Activated CD8-positive, alpha-beta T cell treated with anti-CD3 and anti-CD28 coated beads, Interleukin-2, amount 10 ng/mL, durations not matched to agents 7 days and 5 days (primary cell): ENCODE measurements at regions not wholly inside any gene's neighbourhood (a gene's known extent, or its start where the extent isn't known, plus 50 kb on each side); places are given as distances from the start of the nearest gene placed in this dataset.

Source experiments
- ATAC-seq: fragments of 150-1000 bp; cut with Tn5 transposase; one replicate; pipeline ENCODE4 v1.10.0; 2021; ENCODE audit warnings: moderate library complexity
- CTCF ChIA-PET: fragments of 350-600 bp; sonication (Branson Sonifier 250); formaldehyde crosslinking; loops from one replicate; lab custom pipeline; 2021; ENCODE audit warnings: antibody characterized with exemption; lab: Charles Lee
- POLR2A ChIA-PET: fragments of 350-600 bp; sonication (Branson Sonifier 250); formaldehyde crosslinking; loops from one replicate; lab custom pipeline; 2021; ENCODE audit warnings: antibody characterized with exemption; lab: Charles Lee
- DNase-seq: peaks from one replicate; pipeline ENCODE4 v3.0.0-alpha.2; 2020
- H3K27ac Mint-ChIP-seq: one replicate; pipeline ENCODE4 v1.8.0; 2021; ENCODE audit warnings: mild to moderate bottlenecking, mixed read lengths
- H3K27me3 Mint-ChIP-seq: one replicate; pipeline ENCODE4 v1.8.0; 2021; ENCODE audit warnings: low read depth, mixed read lengths
- H3K36me3 Mint-ChIP-seq: one replicate; pipeline ENCODE4 v1.8.0; 2021; ENCODE audit warnings: low read depth, mixed read lengths
- H3K4me1 Mint-ChIP-seq: one replicate; pipeline ENCODE4 v1.8.0; 2021; ENCODE audit warnings: low read depth, mixed read lengths
- H3K4me3 Mint-ChIP-seq: one replicate; pipeline ENCODE4 v1.8.0; 2021; ENCODE audit warnings: mild to moderate bottlenecking, mixed read lengths
- H3K9me3 Mint-ChIP-seq: one replicate; pipeline ENCODE4 v1.8.0; 2022; ENCODE audit warnings: mixed read lengths; ENCODE audit not compliant: insufficient read depth

DNA sequence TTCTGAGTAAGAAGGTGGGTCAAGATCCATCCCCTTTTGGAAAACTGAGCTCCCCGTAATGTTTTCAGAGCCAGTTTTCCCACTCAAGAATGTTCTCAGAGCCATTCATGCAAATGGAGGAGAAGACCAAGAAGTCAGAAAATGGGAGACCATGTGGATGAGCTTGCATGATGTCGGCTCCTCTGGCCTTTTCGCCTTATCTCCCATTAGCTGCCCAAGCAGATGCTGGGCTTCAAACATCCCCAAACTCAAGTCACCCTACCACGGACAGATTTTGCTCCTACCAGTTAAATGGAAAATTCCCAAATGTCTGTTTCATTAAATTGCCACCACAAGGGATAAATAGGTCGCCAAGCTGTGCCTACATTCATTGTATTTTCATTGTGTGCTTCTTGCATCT lies 161.4 kb downstream of the ICE1 start:
- Mint-ChIP-seq H3K4me1 (no peaks in the 10 kb centered on the region), H3K27ac (no peak overlapping the region), H3K9me3 (no peaks in the 10 kb centered on the region), H3K4me3 (no peak overlapping the region), H3K36me3 (no peaks in the 10 kb centered on the region), H3K27me3 (no peaks in the 10 kb centered on the region)
- ChIA-PET CTCF (interaction anchor here (1.2 kb wide), 1 partner anchor 24 kb away, joined by 3 read pairs; no protein-coding TSS in a partner anchor), POLR2A (no interaction called here)
- ATAC-seq (no peak), DNase-seq (no peak)

DNA sequence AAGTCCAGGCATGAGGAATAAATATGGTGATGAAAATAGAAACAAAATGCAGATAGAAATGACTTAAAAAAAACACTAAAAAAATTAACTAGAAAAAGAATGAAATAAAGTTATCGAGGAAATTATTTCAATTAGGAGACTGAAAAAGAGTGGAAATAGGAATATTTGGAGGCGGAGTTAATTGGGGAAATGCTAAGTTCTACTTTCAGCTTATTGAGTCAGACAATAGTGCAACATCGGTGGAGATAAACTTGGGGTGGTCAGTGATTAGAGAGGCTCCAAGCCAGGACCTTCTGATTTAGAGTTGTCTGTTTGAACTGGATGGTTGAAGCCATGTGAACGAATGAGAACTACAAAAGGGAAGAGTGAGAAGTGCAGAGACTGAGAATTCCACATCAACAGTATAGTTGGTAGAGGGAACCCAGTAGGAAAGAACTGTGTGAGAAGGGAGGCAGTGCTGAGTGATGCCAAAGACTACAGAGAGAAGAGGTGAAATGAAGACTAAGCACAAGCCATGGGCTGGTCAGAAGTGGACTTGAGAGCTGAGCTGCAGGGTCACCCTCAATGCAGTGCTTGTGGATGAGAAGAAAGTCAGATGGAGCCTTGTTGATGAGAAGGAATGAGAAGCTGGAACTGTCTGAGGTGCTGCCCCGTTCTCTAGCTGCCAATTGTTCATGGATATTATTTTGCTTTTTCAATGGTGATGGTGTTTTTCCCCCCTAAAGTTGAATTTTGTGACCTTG lies 160.7 kb downstream of the ICE1 start:
- ATAC-seq = no peak
- Mint-ChIP-seq H3K4me3 (no peak overlapping the region), H3K36me3 (no peaks in the 10 kb centered on the region), H3K27me3 (no peaks in the 10 kb centered on the region), H3K27ac (no peak overlapping the region), H3K9me3 (no peaks in the 10 kb centered on the region), H3K4me1 (no peaks in the 10 kb centered on the region)
- ChIA-PET POLR2A (no interaction called here), CTCF (no interaction called here)
- no peak for DNase-seq

DNA sequence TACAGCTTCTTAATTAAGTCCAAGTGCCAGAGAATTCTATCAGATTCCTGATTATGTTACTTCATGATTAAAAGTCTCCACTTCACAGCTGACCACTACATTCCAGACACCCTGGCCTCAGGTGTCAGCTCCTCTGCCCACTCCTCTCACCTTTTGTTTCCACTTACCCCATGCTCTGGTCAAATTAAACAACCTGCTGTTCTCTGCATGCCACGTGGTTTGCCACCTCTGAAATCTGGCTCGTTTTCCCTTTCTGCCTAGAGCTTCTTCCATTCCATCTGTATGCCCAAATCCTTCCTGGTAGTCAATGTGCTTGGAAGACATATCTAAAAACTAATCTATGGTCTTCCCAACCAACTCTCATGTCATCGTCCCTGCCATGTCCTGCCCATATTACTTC lies 158.6 kb downstream of the ICE1 start:
- H3K4me3 Mint-ChIP-seq = no peak overlapping the region

GRCh38 chr5:5576744-5577143 lies 154.3 kb downstream of the ICE1 start:
- POLR2A ChIA-PET = no interaction called here
- Mint-ChIP-seq H3K9me3 (no peaks in the 10 kb centered on the region), H3K4me3 (no peak overlapping the region), H3K27me3 (no peaks in the 10 kb centered on the region), H3K27ac (no peak overlapping the region), H3K36me3 (no peaks in the 10 kb centered on the region), H3K4me1 (no peaks in the 10 kb centered on the region)
- DNase-seq = no peak
- CTCF ChIA-PET = no interaction called here
- ATAC-seq = no peak

More for the DNA sequence above, 158.6 kb downstream of the ICE1 start:
- Mint-ChIP-seq H3K27ac (no peak overlapping the region), H3K4me1 (no peaks in the 10 kb centered on the region), H3K27me3 (no peaks in the 10 kb centered on the region), H3K36me3 (no peaks in the 10 kb centered on the region), H3K9me3 (no peaks in the 10 kb centered on the region)
- ChIA-PET CTCF (no interaction called here), POLR2A (no interaction called here)
- ATAC-seq = no peak
- no peak for DNase-seq

GRCh38 chr5:5575461-5575860 lies 153.0 kb downstream of the ICE1 start:
- no peaks in the 10 kb centered on the region for H3K36me3 Mint-ChIP-seq
- H3K27me3 Mint-ChIP-seq = no peaks in the 10 kb centered on the region
- no peaks in the 10 kb centered on the region for H3K9me3 Mint-ChIP-seq
- POLR2A ChIA-PET = no interaction called here
- no peak overlapping the region for H3K4me3 Mint-ChIP-seq
- H3K27ac Mint-ChIP-seq = no peak overlapping the region
- H3K4me1 Mint-ChIP-seq = no peaks in the 10 kb centered on the region
- ATAC-seq (no peak), DNase-seq (no peak)
- CTCF ChIA-PET = no interaction called here

- Mint-ChIP-seq H3K27ac (no peak overlapping the region), H3K27me3 (no peaks in the 10 kb centered on the region), H3K36me3 (no peaks in the 10 kb centered on the region), H3K4me3 (no peak overlapping the region), H3K9me3 (no peaks in the 10 kb centered on the region), H3K4me1 (no peaks in the 10 kb centered on the region)
- ChIA-PET CTCF (no interaction called here), POLR2A (no interaction called here)
- DNase-seq (no peak), ATAC-seq (no peak)
Observed at GRCh38 chr5:5573798-5574380, 151.4 kb downstream of the ICE1 start.

DNA sequence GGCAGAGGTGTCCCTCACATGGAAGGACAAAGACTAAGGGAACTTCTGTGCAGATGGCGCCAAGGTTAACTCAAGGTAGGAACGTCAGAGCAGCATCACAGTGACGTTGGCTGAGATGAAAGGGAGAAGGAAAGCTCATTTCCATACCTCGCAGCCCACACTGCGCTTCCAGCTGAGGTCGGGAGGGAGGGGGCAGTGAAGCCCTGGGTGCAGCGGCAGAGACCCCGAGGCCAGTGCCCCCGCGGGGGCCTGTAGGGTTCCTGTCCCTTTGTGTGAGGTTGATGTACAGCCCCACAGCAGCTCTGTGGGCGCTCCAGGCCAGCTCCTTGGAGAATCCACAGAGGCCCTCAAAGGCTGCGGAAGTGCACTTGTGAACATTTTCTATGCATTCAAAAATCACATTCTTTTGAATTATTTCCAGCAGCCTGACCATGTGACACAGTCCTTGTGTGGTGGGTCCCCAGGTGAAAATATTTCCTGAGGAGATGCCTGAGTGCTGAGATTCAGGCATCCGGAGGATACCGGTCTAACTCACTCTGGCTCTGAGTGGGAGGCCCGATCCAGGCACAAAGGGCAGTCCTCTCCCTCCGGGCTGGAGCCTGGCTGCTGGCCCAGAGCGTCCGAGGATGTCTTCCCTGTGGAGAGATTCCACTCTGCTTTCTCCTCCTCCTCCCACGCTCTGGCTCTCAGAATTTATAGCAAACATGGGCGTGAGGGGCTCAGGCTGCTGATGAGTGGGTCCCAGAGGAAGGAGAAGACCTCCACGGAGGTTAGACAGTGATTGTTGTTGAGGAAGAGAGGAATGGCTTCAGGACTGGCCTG lies 150.7 kb downstream of the ICE1 start:
- no peaks in the 10 kb centered on the region for H3K27me3 Mint-ChIP-seq
- CTCF ChIA-PET = no interaction called here
- no peaks in the 10 kb centered on the region for H3K4me1 Mint-ChIP-seq
- no peaks in the 10 kb centered on the region for H3K36me3 Mint-ChIP-seq
- POLR2A ChIA-PET = no interaction called here
- H3K9me3 Mint-ChIP-seq = no peaks in the 10 kb centered on the region
- H3K4me3 Mint-ChIP-seq = no peak overlapping the region
- no peak overlapping the region for H3K27ac Mint-ChIP-seq
- no peak for ATAC-seq
- DNase-seq = no peak

DNA sequence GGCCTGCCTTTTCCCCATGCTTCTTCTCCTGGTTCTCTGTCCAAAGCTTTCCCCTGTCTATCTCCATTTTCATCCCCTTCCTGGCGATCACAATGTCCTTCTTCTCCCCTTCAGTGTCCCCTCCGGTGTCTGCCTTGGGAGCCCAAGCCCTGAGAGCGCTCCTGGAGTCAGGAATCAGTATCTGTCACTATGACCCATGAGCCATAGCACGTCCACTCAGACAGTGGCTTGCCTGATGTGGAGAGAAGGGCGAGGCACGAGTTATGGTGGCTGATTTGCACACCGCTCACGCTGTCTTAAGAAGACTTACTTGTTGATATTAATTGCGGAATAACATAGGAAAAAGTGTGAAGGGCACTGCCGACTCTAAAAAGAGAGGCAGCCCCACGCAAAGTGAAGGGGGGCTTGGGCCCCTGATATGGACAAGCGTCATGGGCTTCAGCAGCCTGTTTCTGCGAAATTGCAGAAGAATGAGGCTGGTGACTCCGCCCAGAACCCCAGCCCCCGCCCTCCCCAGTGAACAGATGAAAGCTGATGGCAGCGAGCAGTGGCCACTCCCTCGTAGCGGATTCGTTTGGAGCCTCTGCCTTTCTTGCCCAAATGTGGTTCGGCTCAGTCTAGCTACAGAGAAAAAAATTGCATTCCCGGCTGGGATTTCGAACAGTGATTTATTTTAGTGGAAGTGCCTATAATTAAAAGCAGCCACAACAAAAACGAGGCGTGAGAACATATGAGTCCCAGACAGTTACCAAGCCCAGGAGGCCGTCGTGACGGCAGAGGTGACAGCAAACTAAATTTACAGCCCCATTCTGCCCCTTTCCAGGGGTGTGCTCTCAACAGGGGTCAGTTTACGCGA lies 149.8 kb downstream of the ICE1 start:
- Mint-ChIP-seq H3K9me3 (no peaks in the 10 kb centered on the region), H3K4me1 (no peaks in the 10 kb centered on the region), H3K27me3 (no peaks in the 10 kb centered on the region), H3K4me3 (no peak overlapping the region), H3K27ac (no peak overlapping the region), H3K36me3 (no peaks in the 10 kb centered on the region)
- POLR2A ChIA-PET = no interaction called here
- no peak for ATAC-seq
- DNase-seq = no peak
- CTCF ChIA-PET = no interaction called here

DNA sequence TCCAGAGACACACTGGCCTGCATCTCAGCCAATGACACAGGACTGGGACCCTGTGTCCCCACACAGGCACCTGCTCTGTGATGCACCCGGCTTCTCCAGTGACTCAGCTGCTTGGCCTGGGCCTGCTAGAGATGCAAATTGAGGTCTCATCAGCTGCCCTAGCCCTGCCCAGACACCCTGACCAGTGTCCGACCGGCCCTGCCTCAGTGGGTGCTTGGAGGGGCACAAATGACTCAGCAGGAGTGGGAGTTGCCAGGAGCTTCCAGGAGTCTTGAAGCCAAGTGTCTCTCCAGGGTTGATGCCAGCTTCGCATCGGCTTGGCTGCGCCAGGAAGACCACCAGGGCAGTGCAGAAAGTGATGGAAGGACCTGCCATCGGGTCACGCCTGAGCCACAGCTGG lies 148.2 kb downstream of the ICE1 start:
- no peaks in the 10 kb centered on the region for H3K27me3 Mint-ChIP-seq
- ChIA-PET CTCF (no interaction called here), POLR2A (no interaction called here)
- H3K36me3 Mint-ChIP-seq = no peaks in the 10 kb centered on the region
- H3K27ac Mint-ChIP-seq = no peak overlapping the region
- no peak overlapping the region for H3K4me3 Mint-ChIP-seq
- no peaks in the 10 kb centered on the region for H3K9me3 Mint-ChIP-seq
- DNase-seq = no peak
- no peaks in the 10 kb centered on the region for H3K4me1 Mint-ChIP-seq
- ATAC-seq = no peak

GRCh38 chr5:5564898-5565297 lies 142.4 kb downstream of the ICE1 start:
- ChIA-PET CTCF (no interaction called here), POLR2A (no interaction called here)
- H3K9me3 Mint-ChIP-seq = no peaks in the 10 kb centered on the region
- peaks cover 5% of the 10 kb centered on the region for H3K27me3 Mint-ChIP-seq
- no peaks in the 10 kb centered on the region for H3K4me1 Mint-ChIP-seq
- ATAC-seq (no peak), DNase-seq (no peak)
- no peak overlapping the region for H3K27ac Mint-ChIP-seq
- H3K36me3 Mint-ChIP-seq = no peaks in the 10 kb centered on the region
- H3K4me3 Mint-ChIP-seq = no peak overlapping the region

- no peak overlapping the region for H3K4me3 Mint-ChIP-seq
- ATAC-seq = no peak
- DNase-seq = no peak
- peaks cover 6% of the 10 kb centered on the region for H3K27me3 Mint-ChIP-seq
- ChIA-PET POLR2A (no interaction called here), CTCF (interaction anchor here (0.9 kb wide), 1 partner anchor 25 kb away, joined by 3 read pairs; no protein-coding TSS in a partner anchor)
- H3K4me1 Mint-ChIP-seq = no peaks in the 10 kb centered on the region
- no peaks in the 10 kb centered on the region for H3K9me3 Mint-ChIP-seq
- no peak overlapping the region for H3K27ac Mint-ChIP-seq
- H3K36me3 Mint-ChIP-seq = no peaks in the 10 kb centered on the region
Observed at GRCh38 chr5:5560016-5560415, 137.5 kb downstream of the ICE1 start.
